ENCODE measurements at regions not wholly inside any gene's neighbourhood (a gene's known extent, or its start where the extent isn't known, plus 50 kb on each side); places are given as distances from the start of the nearest gene placed in this dataset.
"Not testable (repeated sequence)": the region's sequence is repeated elsewhere in the genome, so short reads cannot be mapped to it uniquely, and the experiment has no call there.

- DNase-seq (ENCODE audit: low read depth): no peak
Measured at GRCh38 chr17:77037943-77038342, 102.8 kb upstream of the SEC14L1 start.

GRCh38 chr17:77038884-77039555 lies 101.7 kb upstream of the SEC14L1 start:
- no peak for DNase-seq (ENCODE audit: low read depth)

GRCh38 chr17:77042476-77043231 lies 98.1 kb upstream of the SEC14L1 start:
- no peak for DNase-seq (ENCODE audit: low read depth)

- DNase-seq (ENCODE audit: low read depth): no peak
Measured at GRCh38 chr17:77045441-77046041, 95.2 kb upstream of the SEC14L1 start.

- DNase-seq (ENCODE audit: low read depth): no peak
Measured at GRCh38 chr17:77049440-77049839, 91.3 kb upstream of the SEC14L1 start.

- not testable (repeated sequence) for DNase-seq (ENCODE audit: low read depth)
Measured at GRCh38 chr17:77050901-77051300, 89.9 kb upstream of the SEC14L1 start.

- no peak for DNase-seq (ENCODE audit: low read depth)
Measured at GRCh38 chr17:77054936-77055335, 85.8 kb upstream of the SEC14L1 start.

- no peak for DNase-seq (ENCODE audit: low read depth)
Measured at GRCh38 chr17:77055453-77055852, 85.3 kb upstream of the SEC14L1 start.

- no peak for DNase-seq (ENCODE audit: low read depth)
Measured at GRCh38 chr17:77058016-77058415, 82.8 kb upstream of the SEC14L1 start.

- DNase-seq (ENCODE audit: low read depth): no peak
Measured at GRCh38 chr17:77061669-77062068, 79.1 kb upstream of the SEC14L1 start.

GRCh38 chr17:77064598-77064997 lies 76.2 kb upstream of the SEC14L1 start:
- DNase-seq (ENCODE audit: low read depth): no peak

GRCh38 chr17:77066165-77066564 lies 74.6 kb upstream of the SEC14L1 start:
- DNase-seq (ENCODE audit: low read depth): no peak

GRCh38 chr17:77066726-77067409 lies 73.9 kb upstream of the SEC14L1 start:
- peak; percentile 29 for DNase-seq (ENCODE audit: low read depth)

GRCh38 chr17:77068915-77069314 lies 71.9 kb upstream of the SEC14L1 start:
- DNase-seq (ENCODE audit: low read depth): no peak

- DNase-seq (ENCODE audit: low read depth): no peak
Measured at GRCh38 chr17:77070888-77071279, 69.9 kb upstream of the SEC14L1 start.

GRCh38 chr17:77071925-77072490 lies 68.8 kb upstream of the SEC14L1 start:
- DNase-seq (ENCODE audit: low read depth): no peak

GRCh38 chr17:77072670-77073069 lies 68.1 kb upstream of the SEC14L1 start:
- DNase-seq (ENCODE audit: low read depth): no peak

GRCh38 chr17:77074681-77075080 lies 66.1 kb upstream of the SEC14L1 start:
- no peak for DNase-seq (ENCODE audit: low read depth)

- DNase-seq (ENCODE audit: low read depth): no peak
Measured at GRCh38 chr17:77076124-77076830, 64.5 kb upstream of the SEC14L1 start.

GRCh38 chr17:77083531-77083930 lies 57.2 kb upstream of the SEC14L1 start:
- no peak for DNase-seq (ENCODE audit: low read depth)

GRCh38 chr17:77085926-77086432 lies 54.8 kb upstream of the SEC14L1 start:
- no peak for DNase-seq (ENCODE audit: low read depth)
